K562 (cell line): ENCODE measurements at regions not wholly inside any gene's neighbourhood (a gene's known extent, or its start where the extent isn't known, plus 50 kb on each side); places are given as distances from the start of the nearest gene placed in this dataset.
A peak's percentile ranks its signal among the peaks of the same experiment; 100 is the strongest.

Experiments used
- ATAC-seq: fragments of 200-7000 bp; cut with Tn5 transposase; 3 replicates; pipeline ENCODE4 v1.9.1; 2020; ENCODE audit warnings: moderate library complexity
- BruUV-seq: library from RNA; stranded (reverse); fragments of 400-500 nt; replicated peaks from 2 replicates; lab custom pipeline; 2021; lab: Mats Ljungman, UMichigan
- CTCF ChIA-PET: fragments of 300-600 bp; formaldehyde crosslinking; extraction: SDS; loops from one replicate; lab custom pipeline; 2021; ENCODE audit warnings: low intra/inter-chr PET ratio; lab: Yijun Ruan, JAX
- POLR2A ChIA-PET: fragments of 300-600, 350-650 bp; sonication (Branson Sonifier 250); formaldehyde crosslinking; extraction: SDS; loops from one replicate; lab custom pipeline; 2021; ENCODE audit warnings: antibody characterized with exemption, inconsistent platforms; lab: Yijun Ruan, JAX
- DNase-seq, 4 experiments: peaks; one replicate each; pipeline versions ENCODE4 v3.0.0 to v3.0.0-alpha.2; 2011 to 2018; ENCODE audit warnings: low spot score in 3 of 4, mixed read lengths in 3 of 4; ENCODE audit errors: extremely low read depth in 1 of 4
- FAIRE-seq: peaks from 2 replicates; lab custom pipeline; 2011; peaks lifted over from hg19 to GRCh38; lab: Jason Lieb, UNC
- H2AFZ ChIP-seq: 2 replicates; pipeline ENCODE4 v1.6.0; 2011; ENCODE audit warnings: low read depth, low read length, control low read depth, inconsistent platforms
- H3K27ac ChIP-seq: fragments of 200-600 bp; 3 replicates; pipeline ENCODE4 v1.8.0; 2011; ENCODE audit warnings: low read depth, mild to moderate bottlenecking, control low read depth, inconsistent platforms, low read length, moderate library complexity, mixed read lengths; ENCODE audit errors: extremely low read depth
- H3K27me3 ChIP-seq, 2 experiments: fragments of 300-600 bp in 1 of 2; 2 replicates in 1 of 2; 3 replicates in 1 of 2; pipeline versions ENCODE4 v1.6.0 to v1.8.0; 2011; ENCODE audit warnings: inconsistent platforms in 2 of 2, low read length in 2 of 2, mild to moderate bottlenecking in 1 of 2, mixed read lengths in 1 of 2, moderate library complexity in 1 of 2; ENCODE audit not compliant: control insufficient read depth in 2 of 2, insufficient read depth in 2 of 2
- H3K36me3 ChIP-seq: fragments of 300-600 bp; 3 replicates; pipeline ENCODE4 v1.8.0; 2011; ENCODE audit warnings: mild to moderate bottlenecking, low read length, inconsistent platforms; ENCODE audit not compliant: control insufficient read depth, insufficient read depth
- H3K4me1 ChIP-seq, 2 experiments: fragments of 200-600 bp in 1 of 2; replicated peaks in 1 of 2; 2 replicates in 1 of 2; 3 replicates in 1 of 2; pipeline versions ENCODE4 v1.5.1 to v1.8.0; 2011; ENCODE audit warnings: inconsistent platforms in 2 of 2, low read length in 2 of 2, mild to moderate bottlenecking in 1 of 2, mixed read lengths in 1 of 2, moderate library complexity in 1 of 2; ENCODE audit not compliant: control insufficient read depth in 2 of 2, insufficient read depth in 2 of 2
- H3K4me2 ChIP-seq: 2 replicates; pipeline ENCODE4 v1.6.1; 2011; ENCODE audit warnings: low read length, control low read depth, inconsistent platforms, mixed read lengths; ENCODE audit not compliant: insufficient read depth
- H3K4me3 ChIP-seq: fragments of 200-600 bp; sonication (generic), shearing (Covaris generic); 2 replicates; pipeline ENCODE4 v1.5.1; 2016; ENCODE audit warnings: control low read depth, inconsistent platforms
- H3K79me2 ChIP-seq: fragments of 200-600 bp; 3 replicates; pipeline ENCODE4 v1.8.0; 2011; ENCODE audit warnings: low read length, inconsistent platforms; ENCODE audit not compliant: control insufficient read depth, insufficient read depth
- H3K9ac ChIP-seq, 2 experiments: 2 replicates each; pipeline versions ENCODE4 v1.6.0 to v1.6.1; 2011; ENCODE audit warnings: low read depth in 2 of 2, low read length in 2 of 2, control low read depth in 1 of 2, inconsistent platforms in 1 of 2, mild to moderate bottlenecking in 1 of 2, mixed read lengths in 1 of 2; ENCODE audit not compliant: insufficient read depth in 1 of 2
- H3K9me1 ChIP-seq: one replicate; pipeline ENCODE4 v1.6.0; 2011; ENCODE audit warnings: inconsistent platforms, mild to moderate bottlenecking, low read length, moderate library complexity; ENCODE audit not compliant: control insufficient read depth, insufficient read depth
- H3K9me3 ChIP-seq: replicated peaks from 2 replicates; pipeline ENCODE4 v1.5.1; 2011; ENCODE audit warnings: low read depth, low read length, inconsistent platforms; ENCODE audit not compliant: control insufficient read depth, insufficient read depth
- H4K20me1 ChIP-seq: replicated peaks from 2 replicates; pipeline ENCODE4 v1.6.1; 2011; ENCODE audit warnings: low read length, inconsistent platforms, mixed read lengths; ENCODE audit not compliant: control insufficient read depth, insufficient read depth
- HINFP ChIP-seq: fragments of 450-650 bp; conservative IDR thresholded peaks from 2 replicates; pipeline ENCODE4 v1.6.1; 2016; ENCODE audit warnings: missing genetic modification characterization, low read depth, mild to moderate bottlenecking, control low read depth, missing compliant biosample characterization
- NFIC ChIP-seq: fragments of 450-650 bp; IDR thresholded peaks from 2 replicates; pipeline ENCODE4 v1.6.1; 2017; ENCODE audit warnings: mild to moderate bottlenecking, inconsistent platforms
- WGBS: fragments of 100-300 bp; shearing (Covaris generic); methylation state at CpG from one replicate; pipeline ENCODE4 v1.1.6; 2016; ENCODE audit warnings: low coverage, mixed read lengths; ENCODE audit not compliant: insufficient coverage; ENCODE audit errors: missing lambda C conversion rate; 5-methylcytosine and 5-hydroxymethylcytosine counted together
- in situ Hi-C: fragments of 300-500 bp; cut with MboI; formaldehyde crosslinking; loops from 4 replicates; pipeline ENCODE4 v1.15.0; 2018; ENCODE audit warnings: inconsistent platforms, mixed read lengths
- intact Hi-C: fragments of 100-400 bp; cut with micrococcal nuclease; formaldehyde crosslinking; loops from 2 replicates; pipeline ENCODE4 v1.14.2; 2022
- TF ChIP-seq, protein P1 (sequence below): sonication (generic); formaldehyde crosslinking; IDR thresholded peaks from 2 replicates; pipeline ENCODE4 v1.8.1; 2023; ENCODE audit warnings: mild to moderate bottlenecking, missing genetic modification reagents, moderate library complexity

DNA sequence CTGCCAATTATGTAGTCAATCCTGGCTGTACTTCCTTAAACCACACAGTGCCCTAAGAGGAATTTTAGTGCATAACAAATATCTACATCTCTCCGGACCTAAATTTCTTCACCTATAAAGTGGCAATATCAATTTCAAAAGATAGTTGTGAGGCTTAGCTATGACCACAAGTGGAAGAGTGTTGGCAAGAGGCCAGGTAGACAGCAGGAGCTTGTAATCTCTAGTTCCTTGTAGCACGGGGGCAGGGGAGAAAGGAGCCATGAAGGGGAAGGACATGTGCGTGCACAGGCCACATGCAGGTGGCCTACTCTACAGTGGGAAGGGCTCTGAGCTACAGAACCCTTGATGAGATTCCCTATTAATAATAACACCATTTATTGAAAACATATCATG is 269.7 kb downstream of the ABHD5 start:
- no peak overlapping the region for H3K27ac ChIP-seq
- no peak overlapping the region for H3K4me3 ChIP-seq
- in situ Hi-C loops (no loop called here), intact Hi-C loops (no loop called here)
- TF ChIP-seq HINFP (tag) (no peak), NFIC (peak; percentile 94)
- TF ChIP-seq, protein P1, sequence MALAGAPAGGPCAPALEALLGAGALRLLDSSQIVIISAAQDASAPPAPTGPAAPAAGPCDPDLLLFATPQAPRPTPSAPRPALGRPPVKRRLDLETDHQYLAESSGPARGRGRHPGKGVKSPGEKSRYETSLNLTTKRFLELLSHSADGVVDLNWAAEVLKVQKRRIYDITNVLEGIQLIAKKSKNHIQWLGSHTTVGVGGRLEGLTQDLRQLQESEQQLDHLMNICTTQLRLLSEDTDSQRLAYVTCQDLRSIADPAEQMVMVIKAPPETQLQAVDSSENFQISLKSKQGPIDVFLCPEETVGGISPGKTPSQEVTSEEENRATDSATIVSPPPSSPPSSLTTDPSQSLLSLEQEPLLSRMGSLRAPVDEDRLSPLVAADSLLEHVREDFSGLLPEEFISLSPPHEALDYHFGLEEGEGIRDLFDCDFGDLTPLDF (CRISPR knock-in tag), result no peak
- H3K4me2 ChIP-seq, result no peak overlapping the region
- H2AFZ ChIP-seq, result no peak overlapping the region
- no TSS peak for BruUV-seq
- no peak overlapping the region for H3K9ac ChIP-seq
- no peaks in the 10 kb centered on the region for H3K9me3 ChIP-seq
- H3K27me3 ChIP-seq, result peaks cover 14 to 23% of the 10 kb centered on the region in 2 experiments
- DNase-seq, result peak in 2 of 4 experiments; percentile 22 to 50
- POLR2A ChIA-PET, result interaction anchor here (1.0 kb wide), 1 partner anchor 51 kb away, joined by 4 read pairs; no protein-coding TSS in a partner anchor
- no peak for FAIRE-seq
- CTCF ChIA-PET, result no interaction called here
- no peaks in the 10 kb centered on the region for H3K36me3 ChIP-seq
- 0% methylated on average over 3 of the region's 3 CpGs for WGBS
- H3K4me1 ChIP-seq, result no peaks in the 10 kb centered on the region
- ATAC-seq, result peak; percentile 64
- H3K79me2 ChIP-seq, result no peaks in the 10 kb centered on the region
- no peaks in the 10 kb centered on the region for H4K20me1 ChIP-seq
- no peaks in the 10 kb centered on the region for H3K9me1 ChIP-seq
